ENCODE measurements at regions not wholly inside any gene's neighbourhood (a gene's known extent, or its start where the extent isn't known, plus 50 kb on each side); places are given as distances from the start of the nearest gene placed in this dataset.

GRCh38 chr2:15883684-15884083 is 56.7 kb upstream of the MYCN start:
- no peak overlapping the region for H3K27ac ChIP-seq (ENCODE audit: low read length)
- no peak overlapping the region for H3K4me2 ChIP-seq (ENCODE audit: low read length)
- no peaks in the 10 kb centered on the region for H3K9me3 ChIP-seq (ENCODE audit: low read length)
- no peaks in the 10 kb centered on the region for H3K36me3 ChIP-seq (ENCODE audit: insufficient read depth, low read length)
- H3K27me3 ChIP-seq (ENCODE audit: insufficient read depth, low read depth, low read length): no peaks in the 10 kb centered on the region
- TF ChIP-seq MXI1 (conservative IDR thresholded peaks at IDR 0.05; ENCODE audit: poor library complexity, severe bottlenecking): no peak
- no peak for TF ChIP-seq POLR2AphosphoS5 (IDR thresholded peaks at IDR 0.05)
- TF ChIP-seq TAF1 (IDR thresholded peaks at IDR 0.05; ENCODE audit: low read depth): no peak
- TF ChIP-seq EZH2 (IDR thresholded peaks at IDR 0.05; ENCODE audit: borderline replicate concordance, insufficient read depth, low read length, poor library complexity, severe bottlenecking): no peak
- TF ChIP-seq, protein P1, sequence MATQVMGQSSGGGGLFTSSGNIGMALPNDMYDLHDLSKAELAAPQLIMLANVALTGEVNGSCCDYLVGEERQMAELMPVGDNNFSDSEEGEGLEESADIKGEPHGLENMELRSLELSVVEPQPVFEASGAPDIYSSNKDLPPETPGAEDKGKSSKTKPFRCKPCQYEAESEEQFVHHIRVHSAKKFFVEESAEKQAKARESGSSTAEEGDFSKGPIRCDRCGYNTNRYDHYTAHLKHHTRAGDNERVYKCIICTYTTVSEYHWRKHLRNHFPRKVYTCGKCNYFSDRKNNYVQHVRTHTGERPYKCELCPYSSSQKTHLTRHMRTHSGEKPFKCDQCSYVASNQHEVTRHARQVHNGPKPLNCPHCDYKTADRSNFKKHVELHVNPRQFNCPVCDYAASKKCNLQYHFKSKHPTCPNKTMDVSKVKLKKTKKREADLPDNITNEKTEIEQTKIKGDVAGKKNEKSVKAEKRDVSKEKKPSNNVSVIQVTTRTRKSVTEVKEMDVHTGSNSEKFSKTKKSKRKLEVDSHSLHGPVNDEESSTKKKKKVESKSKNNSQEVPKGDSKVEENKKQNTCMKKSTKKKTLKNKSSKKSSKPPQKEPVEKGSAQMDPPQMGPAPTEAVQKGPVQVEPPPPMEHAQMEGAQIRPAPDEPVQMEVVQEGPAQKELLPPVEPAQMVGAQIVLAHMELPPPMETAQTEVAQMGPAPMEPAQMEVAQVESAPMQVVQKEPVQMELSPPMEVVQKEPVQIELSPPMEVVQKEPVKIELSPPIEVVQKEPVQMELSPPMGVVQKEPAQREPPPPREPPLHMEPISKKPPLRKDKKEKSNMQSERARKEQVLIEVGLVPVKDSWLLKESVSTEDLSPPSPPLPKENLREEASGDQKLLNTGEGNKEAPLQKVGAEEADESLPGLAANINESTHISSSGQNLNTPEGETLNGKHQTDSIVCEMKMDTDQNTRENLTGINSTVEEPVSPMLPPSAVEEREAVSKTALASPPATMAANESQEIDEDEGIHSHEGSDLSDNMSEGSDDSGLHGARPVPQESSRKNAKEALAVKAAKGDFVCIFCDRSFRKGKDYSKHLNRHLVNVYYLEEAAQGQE (IDR thresholded peaks at IDR 0.05; ENCODE audit: borderline replicate concordance): no peak
- no peak for TF ChIP-seq RAD21 (conservative IDR thresholded peaks at IDR 0.05)
- no peak for TF ChIP-seq SMC3 (conservative IDR thresholded peaks at IDR 0.05; ENCODE audit: poor library complexity)
- no peak for TF ChIP-seq EP300 (conservative IDR thresholded peaks at IDR 0.05; ENCODE audit: poor library complexity, severe bottlenecking)
- no peak for TF ChIP-seq CTCF (IDR thresholded peaks at IDR 0.05; ENCODE audit: poor library complexity, severe bottlenecking)
- no peaks in the 10 kb centered on the region for H3K9me2 ChIP-seq (ENCODE audit: insufficient read depth, low read length)
- no peaks in the 10 kb centered on the region for H3K79me2 ChIP-seq (replicated peaks; ENCODE audit: insufficient read depth, low read length)
- H2AFZ ChIP-seq (ENCODE audit: low read depth, low read length): no peak overlapping the region
- no peaks in the 10 kb centered on the region for H3F3A ChIP-seq (ENCODE audit: insufficient read depth, low read length, poor library complexity, severe bottlenecking)
- H3K4me3 ChIP-seq (ENCODE audit: low read length): no peak overlapping the region
- H4K20me1 ChIP-seq (ENCODE audit: insufficient read depth): no peaks in the 10 kb centered on the region
- H3K9ac ChIP-seq (ENCODE audit: low read length): no peak overlapping the region

GRCh38 chr2:15884790-15885189 is 55.6 kb upstream of the MYCN start:
- Histone ChIP-seq H3K4me2 (ENCODE audit: low read length) (no peak overlapping the region), H2AFZ (ENCODE audit: low read depth, low read length) (no peak overlapping the region), H3K9me3 (ENCODE audit: low read length) (no peaks in the 10 kb centered on the region), H3K4me3 (ENCODE audit: low read length) (no peak overlapping the region), H3K9me2 (ENCODE audit: insufficient read depth, low read length) (no peaks in the 10 kb centered on the region), H4K20me1 (ENCODE audit: insufficient read depth) (no peaks in the 10 kb centered on the region), H3F3A (ENCODE audit: insufficient read depth, low read length, poor library complexity, severe bottlenecking) (no peaks in the 10 kb centered on the region), H3K36me3 (ENCODE audit: insufficient read depth, low read length) (no peaks in the 10 kb centered on the region), H3K27ac (ENCODE audit: low read length) (no peak overlapping the region), H3K27me3 (ENCODE audit: insufficient read depth, low read depth, low read length) (no peaks in the 10 kb centered on the region), H3K9ac (ENCODE audit: low read length) (no peak overlapping the region), H3K79me2 (replicated peaks; ENCODE audit: insufficient read depth, low read length) (no peaks in the 10 kb centered on the region)
- no peak for TF ChIP-seq SMC3 (conservative IDR thresholded peaks at IDR 0.05; ENCODE audit: poor library complexity)
- no peak for TF ChIP-seq EP300 (conservative IDR thresholded peaks at IDR 0.05; ENCODE audit: poor library complexity, severe bottlenecking)
- TF ChIP-seq, protein P1 (IDR thresholded peaks at IDR 0.05; ENCODE audit: borderline replicate concordance): no peak
- TF ChIP-seq POLR2AphosphoS5 (IDR thresholded peaks at IDR 0.05): no peak
- TF ChIP-seq RAD21 (conservative IDR thresholded peaks at IDR 0.05): no peak
- no peak for TF ChIP-seq EZH2 (IDR thresholded peaks at IDR 0.05; ENCODE audit: borderline replicate concordance, insufficient read depth, low read length, poor library complexity, severe bottlenecking)
- no peak for TF ChIP-seq TAF1 (IDR thresholded peaks at IDR 0.05; ENCODE audit: low read depth)
- no peak for TF ChIP-seq CTCF (IDR thresholded peaks at IDR 0.05; ENCODE audit: poor library complexity, severe bottlenecking)
